MM.1S (cell line): ENCODE measurements at regions not wholly inside any gene's neighbourhood (a gene's known extent, or its start where the extent isn't known, plus 50 kb on each side); places are given as distances from the start of the nearest gene placed in this dataset.

Experiments used
- DNase-seq: peaks from one replicate; pipeline ENCODE4 v3.0.0-alpha.2; 2015
- H2AFZ ChIP-seq: fragments of 300-600 bp; sonication (generic); 2 replicates; pipeline ENCODE4 v1.6.0; 2016; ENCODE audit warnings: antibody characterized with exemption, low read length
- H3F3A ChIP-seq: fragments of 300-600 bp; sonication (generic); 2 replicates; pipeline ENCODE4 v1.6.1; 2016; ENCODE audit warnings: mild to moderate bottlenecking, antibody characterized with exemption, low read length, moderate library complexity, mixed read lengths; ENCODE audit not compliant: insufficient read depth
- H3K27ac ChIP-seq: fragments of 300-600 bp; sonication (generic); 2 replicates; pipeline ENCODE4 v1.5.1; 2016; ENCODE audit warnings: mild to moderate bottlenecking, low read length
- H3K27me3 ChIP-seq: fragments of 300-600 bp; sonication (generic); replicated peaks from 2 replicates; pipeline ENCODE4 v1.6.0; 2016; ENCODE audit warnings: low read length; ENCODE audit not compliant: insufficient read depth
- H3K36me3 ChIP-seq: fragments of 300-600 bp; sonication (generic); replicated peaks from 2 replicates; pipeline ENCODE4 v1.6.1; 2016; ENCODE audit warnings: mild to moderate bottlenecking, low read length, mixed read lengths; ENCODE audit not compliant: insufficient read depth
- H3K4me1 ChIP-seq: fragments of 300-600 bp; sonication (generic); 2 replicates; pipeline ENCODE4 v1.6.1; 2016; ENCODE audit warnings: low read length, mixed read lengths
- H3K4me2 ChIP-seq: fragments of 300-600 bp; sonication (generic); 2 replicates; pipeline ENCODE4 v1.6.0; 2016; ENCODE audit warnings: low read depth, low read length
- H3K4me3 ChIP-seq: fragments of 300-600 bp; sonication (generic); 2 replicates; pipeline ENCODE4 v1.5.1; 2016; ENCODE audit warnings: low read length, mixed read lengths
- H3K79me2 ChIP-seq: fragments of 300-600 bp; sonication (generic); 2 replicates; pipeline ENCODE4 v1.6.1; 2016; ENCODE audit warnings: mixed run types, low read length, mixed read lengths
- H3K9ac ChIP-seq: fragments of 300-600 bp; sonication (generic); 2 replicates; pipeline ENCODE4 v1.6.1; 2016; ENCODE audit warnings: low read length, mixed read lengths
- H3K9me2 ChIP-seq: fragments of 300-600 bp; sonication (generic); replicated peaks from 2 replicates; pipeline ENCODE4 v1.6.1; 2016; ENCODE audit warnings: mild to moderate bottlenecking, low read length, mixed read lengths; ENCODE audit not compliant: insufficient read depth
- H3K9me3 ChIP-seq: fragments of 300-600 bp; sonication (generic); replicated peaks from 2 replicates; pipeline ENCODE4 v1.6.1; 2016; ENCODE audit warnings: mild to moderate bottlenecking, low read length, mixed read lengths; ENCODE audit not compliant: insufficient read depth
- H4K20me1 ChIP-seq: fragments of 300-600 bp; sonication (generic); 2 replicates; pipeline ENCODE4 v1.6.1; 2016; ENCODE audit warnings: mild to moderate bottlenecking, low read length, moderate library complexity, mixed read lengths; ENCODE audit not compliant: insufficient read depth
- EZH2 ChIP-seq: fragments of 300-600 bp; sonication (generic); optimal IDR thresholded peaks from 2 replicates; pipeline ENCODE3; 2017; ENCODE audit warnings: low read depth, mild to moderate bottlenecking, antibody characterized with exemption, low read length, mixed read lengths
- EZH2phosphoT487 ChIP-seq: fragments of 300-600 bp; sonication (generic); IDR thresholded peaks from 2 replicates; pipeline ENCODE4 v1.6.1; 2018; ENCODE audit warnings: antibody characterized with exemption, low read length
- TF ChIP-seq, protein P1 (sequence below): fragments of 300-600 bp; sonication (generic); IDR thresholded peaks from 2 replicates; pipeline ENCODE4 v1.5.1; 2016; ENCODE audit warnings: antibody characterized with exemption, low read length, mixed read lengths

DNA sequence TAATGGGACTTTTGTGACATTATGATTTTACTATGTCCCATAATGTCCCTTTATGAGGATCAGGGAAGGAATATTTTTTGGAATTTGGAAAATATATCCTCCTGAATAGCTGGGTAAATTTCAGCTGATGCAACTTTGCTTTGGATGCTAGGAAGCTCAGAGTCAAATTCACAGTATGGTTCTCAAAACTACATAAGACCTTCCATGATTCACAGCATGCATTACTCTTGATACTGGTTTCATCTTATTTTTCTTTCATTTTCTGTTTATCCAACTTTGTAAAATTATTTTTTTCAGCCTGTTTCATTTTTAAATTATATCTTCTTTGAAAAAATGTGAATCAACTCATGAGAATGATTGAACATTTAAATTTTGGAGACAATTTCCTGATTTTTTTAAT lies 160.2 kb downstream of the ATP6V1G3 start:
- Histone ChIP-seq H3K4me3 (no peak overlapping the region), H3K4me2 (peak overlapping the region; percentile 10; the same call in 1 of the 2 replicates), H3K79me2 (no peaks in the 10 kb centered on the region), H4K20me1 (no peaks in the 10 kb centered on the region), H2AFZ (peak overlapping the region; percentile 27; the same call in 1 of the 2 replicates), H3K4me1 (0 out of 2 replicates have a peak, but pooled peaks cover 3% of the 10 kb centered on the region), H3K9me3 (no peaks in the 10 kb centered on the region), H3K9ac (no peak overlapping the region), H3F3A (no peaks in the 10 kb centered on the region), H3K9me2 (no peaks in the 10 kb centered on the region), H3K27ac (no peak overlapping the region), H3K27me3 (no peaks in the 10 kb centered on the region), H3K36me3 (no peaks in the 10 kb centered on the region)
- TF ChIP-seq EZH2 (no peak), EZH2phosphoT487 (no peak)
- TF ChIP-seq, protein P1, sequence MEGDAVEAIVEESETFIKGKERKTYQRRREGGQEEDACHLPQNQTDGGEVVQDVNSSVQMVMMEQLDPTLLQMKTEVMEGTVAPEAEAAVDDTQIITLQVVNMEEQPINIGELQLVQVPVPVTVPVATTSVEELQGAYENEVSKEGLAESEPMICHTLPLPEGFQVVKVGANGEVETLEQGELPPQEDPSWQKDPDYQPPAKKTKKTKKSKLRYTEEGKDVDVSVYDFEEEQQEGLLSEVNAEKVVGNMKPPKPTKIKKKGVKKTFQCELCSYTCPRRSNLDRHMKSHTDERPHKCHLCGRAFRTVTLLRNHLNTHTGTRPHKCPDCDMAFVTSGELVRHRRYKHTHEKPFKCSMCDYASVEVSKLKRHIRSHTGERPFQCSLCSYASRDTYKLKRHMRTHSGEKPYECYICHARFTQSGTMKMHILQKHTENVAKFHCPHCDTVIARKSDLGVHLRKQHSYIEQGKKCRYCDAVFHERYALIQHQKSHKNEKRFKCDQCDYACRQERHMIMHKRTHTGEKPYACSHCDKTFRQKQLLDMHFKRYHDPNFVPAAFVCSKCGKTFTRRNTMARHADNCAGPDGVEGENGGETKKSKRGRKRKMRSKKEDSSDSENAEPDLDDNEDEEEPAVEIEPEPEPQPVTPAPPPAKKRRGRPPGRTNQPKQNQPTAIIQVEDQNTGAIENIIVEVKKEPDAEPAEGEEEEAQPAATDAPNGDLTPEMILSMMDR = no peak
- DNase-seq = no peak

DNA sequence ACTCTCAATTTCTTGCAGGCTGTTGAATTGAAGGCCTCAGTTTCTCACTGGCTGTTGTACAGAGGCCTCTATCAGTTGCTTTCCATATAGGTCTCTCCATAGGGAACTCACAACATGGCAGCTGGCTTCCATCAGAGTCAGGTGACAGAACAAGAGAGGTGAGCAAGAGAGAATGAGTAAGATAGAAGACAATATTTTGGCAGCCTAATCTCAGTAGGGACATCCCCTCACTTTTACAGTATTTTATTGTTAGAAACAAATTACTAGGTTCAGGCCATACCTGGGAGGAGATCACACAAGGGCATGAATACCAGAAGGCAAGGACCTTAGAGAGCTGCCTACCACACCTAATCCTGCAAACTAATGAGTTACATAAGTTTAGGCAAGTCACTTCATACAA lies 162.8 kb downstream of the ATP6V1G3 start:
- H3F3A ChIP-seq = no peaks in the 10 kb centered on the region
- H3K4me3 ChIP-seq = no peak overlapping the region
- H3K27ac ChIP-seq = no peak overlapping the region
- no peak for DNase-seq
- H3K9me2 ChIP-seq = no peaks in the 10 kb centered on the region
- H3K79me2 ChIP-seq = no peaks in the 10 kb centered on the region
- no peak overlapping the region for H2AFZ ChIP-seq
- no peak overlapping the region for H3K4me2 ChIP-seq
- H4K20me1 ChIP-seq = no peaks in the 10 kb centered on the region
- no peak overlapping the region for H3K9ac ChIP-seq
- no peaks in the 10 kb centered on the region for H3K9me3 ChIP-seq
- H3K4me1 ChIP-seq = 0 out of 2 replicates have a peak, but pooled peaks cover 3% of the 10 kb centered on the region
- no peaks in the 10 kb centered on the region for H3K27me3 ChIP-seq
- no peaks in the 10 kb centered on the region for H3K36me3 ChIP-seq
- no peak for TF ChIP-seq EZH2
- TF ChIP-seq EZH2phosphoT487 = no peak
- TF ChIP-seq, protein P1 = no peak

DNA sequence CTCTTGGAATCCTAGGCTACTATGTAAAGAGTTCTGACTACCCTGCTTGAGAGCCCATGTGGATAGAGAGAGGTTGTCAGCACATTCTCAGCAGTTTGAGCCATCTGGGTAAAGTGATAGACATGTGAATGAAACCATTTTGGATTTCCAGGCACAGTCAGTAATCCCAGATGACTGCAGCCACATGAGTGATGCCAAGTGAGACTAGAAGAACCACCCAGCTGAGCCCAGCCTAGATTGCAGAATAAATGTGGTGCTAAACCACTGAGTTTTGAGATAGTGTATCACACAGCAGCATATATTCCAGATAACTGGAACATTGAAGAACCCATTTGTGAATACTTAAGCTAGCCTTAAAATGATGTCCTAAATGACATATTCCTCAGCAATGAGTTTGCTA lies 166.2 kb downstream of the ATP6V1G3 start:
- DNase-seq = no peak
- Histone ChIP-seq H3K27me3 (no peaks in the 10 kb centered on the region), H3K79me2 (no peaks in the 10 kb centered on the region), H3K27ac (no peak overlapping the region), H3K4me2 (no peak overlapping the region), H3K9me3 (no peaks in the 10 kb centered on the region), H2AFZ (no peak overlapping the region), H4K20me1 (no peaks in the 10 kb centered on the region), H3K9ac (no peak overlapping the region), H3K9me2 (no peaks in the 10 kb centered on the region), H3K4me1 (no peaks in the 10 kb centered on the region), H3K36me3 (no peaks in the 10 kb centered on the region), H3F3A (no peaks in the 10 kb centered on the region), H3K4me3 (no peak overlapping the region)
- no peak for TF ChIP-seq EZH2
- no peak for TF ChIP-seq EZH2phosphoT487
- TF ChIP-seq, protein P1 = no peak
